ENCODE measurements at regions not wholly inside any gene's neighbourhood (a gene's known extent, or its start where the extent isn't known, plus 50 kb on each side); places are given as distances from the start of the nearest gene placed in this dataset.

- no peak for TF ChIP-seq CTCF (IDR thresholded peaks at IDR 0.05)
- TF ChIP-seq POLR2A (IDR thresholded peaks at IDR 0.05), result no peak
These were observed 1050.0 kb upstream of the INTU start for GRCh38 chr4:126582737-126583136.
